ENCODE measurements at regions not wholly inside any gene's neighbourhood (a gene's known extent, or its start where the extent isn't known, plus 50 kb on each side); places are given as distances from the start of the nearest gene placed in this dataset.

- TF ChIP-seq EZH2 (IDR thresholded peaks at IDR 0.05) (no peak), CTCF (IDR thresholded peaks at IDR 0.05) (no peak), EZH2phosphoT487 (IDR thresholded peaks at IDR 0.05) (no peak)
These were observed 82.0 kb downstream of the MRM1 start for GRCh38 chr17:36683387-36683786.

Data from neural progenitor cell (in vitro differentiated cells).